Activated T-cell treated with anti-CD3 and anti-CD28 coated beads, Interleukin-2, amount 50 U/mL, for 4 hours (primary cell): ENCODE measurements at regions not wholly inside any gene's neighbourhood (a gene's known extent, or its start where the extent isn't known, plus 50 kb on each side); places are given as distances from the start of the nearest gene placed in this dataset.
"Not testable (repeated sequence)": the region's sequence is repeated elsewhere in the genome, so short reads cannot be mapped to it uniquely, and the experiment has no call there.

Source experiments
- ATAC-seq, 2 donors: fragments of 200-7000 bp; cut with Tn5 transposase; one replicate each; pipeline ENCODE4 v1.10.0; 2021
- DNase-seq: peaks from one replicate; pipeline ENCODE4 v3.0.0-alpha.2; 2020
- H3K27me3 Mint-ChIP-seq: one replicate; pipeline ENCODE4 v1.8.0; 2021; ENCODE audit warnings: low read depth, mixed read lengths
- H3K36me3 Mint-ChIP-seq: one replicate; pipeline ENCODE4 v1.8.0; 2022; ENCODE audit warnings: mixed read lengths; ENCODE audit not compliant: insufficient read depth
- H3K4me1 Mint-ChIP-seq: one replicate; pipeline ENCODE4 v1.8.0; 2021; ENCODE audit warnings: low read depth, mixed read lengths
- H3K4me3 Mint-ChIP-seq: one replicate; pipeline ENCODE4 v1.8.0; 2021; ENCODE audit warnings: mild to moderate bottlenecking, moderate library complexity, mixed read lengths
- H3K9me3 Mint-ChIP-seq: one replicate; pipeline ENCODE4 v1.8.0; 2021; ENCODE audit warnings: mixed read lengths

- not testable (repeated sequence) for ATAC-seq
Measured at GRCh38 chr15:21638770-21639169, 198.5 kb upstream of the POTEB3 start.

GRCh38 chr15:21626694-21627093, 186.4 kb upstream of the POTEB3 start:
- not testable (repeated sequence) for H3K4me3 Mint-ChIP-seq, H3K36me3 Mint-ChIP-seq, DNase-seq, H3K27me3 Mint-ChIP-seq, ATAC-seq, H3K9me3 Mint-ChIP-seq, H3K4me1 Mint-ChIP-seq

More at GRCh38 chr15:21638770-21639169, 198.5 kb upstream of the POTEB3 start:
- H3K4me1 Mint-ChIP-seq, H3K9me3 Mint-ChIP-seq, H3K36me3 Mint-ChIP-seq, DNase-seq, H3K27me3 Mint-ChIP-seq, H3K4me3 Mint-ChIP-seq: not testable (repeated sequence)

- DNase-seq, H3K4me1 Mint-ChIP-seq, ATAC-seq, H3K36me3 Mint-ChIP-seq, H3K27me3 Mint-ChIP-seq, H3K9me3 Mint-ChIP-seq, H3K4me3 Mint-ChIP-seq: not testable (repeated sequence)
Measured at GRCh38 chr15:21609223-21609622, 168.9 kb upstream of the POTEB3 start.

GRCh38 chr15:21565426-21565825, 125.1 kb upstream of the POTEB3 start:
- not testable (repeated sequence) for ATAC-seq, H3K27me3 Mint-ChIP-seq, H3K4me3 Mint-ChIP-seq, H3K9me3 Mint-ChIP-seq, DNase-seq, H3K36me3 Mint-ChIP-seq, H3K4me1 Mint-ChIP-seq

GRCh38 chr15:21551809-21552208, 111.5 kb upstream of the POTEB3 start:
- H3K27me3 Mint-ChIP-seq, H3K36me3 Mint-ChIP-seq, H3K4me3 Mint-ChIP-seq, H3K9me3 Mint-ChIP-seq, H3K4me1 Mint-ChIP-seq, DNase-seq: not testable (repeated sequence)
- peak; percentile 48 to 88 for ATAC-seq

- ATAC-seq, H3K27me3 Mint-ChIP-seq, DNase-seq, H3K36me3 Mint-ChIP-seq, H3K4me3 Mint-ChIP-seq, H3K4me1 Mint-ChIP-seq, H3K9me3 Mint-ChIP-seq: not testable (repeated sequence)
Measured at GRCh38 chr15:21546182-21546903, 106.0 kb upstream of the POTEB3 start.

GRCh38 chr15:21532785-21533184, 92.5 kb upstream of the POTEB3 start:
- not testable (repeated sequence) for H3K9me3 Mint-ChIP-seq, ATAC-seq, DNase-seq, H3K4me1 Mint-ChIP-seq, H3K4me3 Mint-ChIP-seq, H3K36me3 Mint-ChIP-seq
- peaks cover 13% of the 10 kb centered on the region for H3K27me3 Mint-ChIP-seq

GRCh38 chr15:21516248-21516647, 75.9 kb upstream of the POTEB3 start:
- H3K36me3 Mint-ChIP-seq, DNase-seq, H3K9me3 Mint-ChIP-seq, ATAC-seq, H3K27me3 Mint-ChIP-seq, H3K4me1 Mint-ChIP-seq, H3K4me3 Mint-ChIP-seq: not testable (repeated sequence)

GRCh38 chr15:21515296-21515695, 75.0 kb upstream of the POTEB3 start:
- DNase-seq, H3K4me3 Mint-ChIP-seq, H3K4me1 Mint-ChIP-seq, H3K36me3 Mint-ChIP-seq, H3K27me3 Mint-ChIP-seq, H3K9me3 Mint-ChIP-seq, ATAC-seq: not testable (repeated sequence)

GRCh38 chr15:21503021-21503420, 62.7 kb upstream of the POTEB3 start:
- not testable (repeated sequence) for H3K4me3 Mint-ChIP-seq, DNase-seq, H3K4me1 Mint-ChIP-seq, ATAC-seq, H3K9me3 Mint-ChIP-seq, H3K27me3 Mint-ChIP-seq, H3K36me3 Mint-ChIP-seq
